ENCODE measurements at regions not wholly inside any gene's neighbourhood (a gene's known extent, or its start where the extent isn't known, plus 50 kb on each side); places are given as distances from the start of the nearest gene placed in this dataset.
"Not testable (repeated sequence)": the region's sequence is repeated elsewhere in the genome, so short reads cannot be mapped to it uniquely, and the experiment has no call there.

DNA sequence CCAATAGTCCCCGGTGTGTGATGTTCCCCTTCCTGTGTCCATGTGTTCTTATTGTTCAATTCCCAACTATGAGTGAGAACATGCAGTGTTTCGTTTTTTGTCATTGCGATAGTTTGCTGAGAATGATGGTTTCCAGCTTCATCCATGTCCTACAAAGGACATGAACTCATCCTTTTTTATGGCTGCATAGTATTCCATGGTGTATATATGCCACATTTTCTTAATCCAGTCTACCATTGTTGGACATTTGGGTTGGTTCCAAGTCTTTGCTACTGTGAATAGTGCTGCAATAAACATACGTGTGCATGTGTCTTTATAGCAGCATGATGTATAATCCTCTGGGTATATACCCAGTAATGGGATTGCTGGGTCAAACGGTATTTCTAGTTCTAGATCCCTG lies 109.6 kb upstream of the ANKRD28 start:
- not testable (repeated sequence) for TF ChIP-seq SMC3 (conservative IDR thresholded peaks at IDR 0.05; ENCODE audit: poor library complexity); EP300 (conservative IDR thresholded peaks at IDR 0.05; ENCODE audit: poor library complexity, severe bottlenecking); EZH2 (IDR thresholded peaks at IDR 0.05; ENCODE audit: borderline replicate concordance, insufficient read depth, low read length, poor library complexity, severe bottlenecking); POLR2AphosphoS5 (IDR thresholded peaks at IDR 0.05)
- TF ChIP-seq, protein P1, sequence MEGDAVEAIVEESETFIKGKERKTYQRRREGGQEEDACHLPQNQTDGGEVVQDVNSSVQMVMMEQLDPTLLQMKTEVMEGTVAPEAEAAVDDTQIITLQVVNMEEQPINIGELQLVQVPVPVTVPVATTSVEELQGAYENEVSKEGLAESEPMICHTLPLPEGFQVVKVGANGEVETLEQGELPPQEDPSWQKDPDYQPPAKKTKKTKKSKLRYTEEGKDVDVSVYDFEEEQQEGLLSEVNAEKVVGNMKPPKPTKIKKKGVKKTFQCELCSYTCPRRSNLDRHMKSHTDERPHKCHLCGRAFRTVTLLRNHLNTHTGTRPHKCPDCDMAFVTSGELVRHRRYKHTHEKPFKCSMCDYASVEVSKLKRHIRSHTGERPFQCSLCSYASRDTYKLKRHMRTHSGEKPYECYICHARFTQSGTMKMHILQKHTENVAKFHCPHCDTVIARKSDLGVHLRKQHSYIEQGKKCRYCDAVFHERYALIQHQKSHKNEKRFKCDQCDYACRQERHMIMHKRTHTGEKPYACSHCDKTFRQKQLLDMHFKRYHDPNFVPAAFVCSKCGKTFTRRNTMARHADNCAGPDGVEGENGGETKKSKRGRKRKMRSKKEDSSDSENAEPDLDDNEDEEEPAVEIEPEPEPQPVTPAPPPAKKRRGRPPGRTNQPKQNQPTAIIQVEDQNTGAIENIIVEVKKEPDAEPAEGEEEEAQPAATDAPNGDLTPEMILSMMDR (IDR thresholded peaks at IDR 0.05; ENCODE audit: poor library complexity, severe bottlenecking) = not testable (repeated sequence)
- TF ChIP-seq, protein P2, sequence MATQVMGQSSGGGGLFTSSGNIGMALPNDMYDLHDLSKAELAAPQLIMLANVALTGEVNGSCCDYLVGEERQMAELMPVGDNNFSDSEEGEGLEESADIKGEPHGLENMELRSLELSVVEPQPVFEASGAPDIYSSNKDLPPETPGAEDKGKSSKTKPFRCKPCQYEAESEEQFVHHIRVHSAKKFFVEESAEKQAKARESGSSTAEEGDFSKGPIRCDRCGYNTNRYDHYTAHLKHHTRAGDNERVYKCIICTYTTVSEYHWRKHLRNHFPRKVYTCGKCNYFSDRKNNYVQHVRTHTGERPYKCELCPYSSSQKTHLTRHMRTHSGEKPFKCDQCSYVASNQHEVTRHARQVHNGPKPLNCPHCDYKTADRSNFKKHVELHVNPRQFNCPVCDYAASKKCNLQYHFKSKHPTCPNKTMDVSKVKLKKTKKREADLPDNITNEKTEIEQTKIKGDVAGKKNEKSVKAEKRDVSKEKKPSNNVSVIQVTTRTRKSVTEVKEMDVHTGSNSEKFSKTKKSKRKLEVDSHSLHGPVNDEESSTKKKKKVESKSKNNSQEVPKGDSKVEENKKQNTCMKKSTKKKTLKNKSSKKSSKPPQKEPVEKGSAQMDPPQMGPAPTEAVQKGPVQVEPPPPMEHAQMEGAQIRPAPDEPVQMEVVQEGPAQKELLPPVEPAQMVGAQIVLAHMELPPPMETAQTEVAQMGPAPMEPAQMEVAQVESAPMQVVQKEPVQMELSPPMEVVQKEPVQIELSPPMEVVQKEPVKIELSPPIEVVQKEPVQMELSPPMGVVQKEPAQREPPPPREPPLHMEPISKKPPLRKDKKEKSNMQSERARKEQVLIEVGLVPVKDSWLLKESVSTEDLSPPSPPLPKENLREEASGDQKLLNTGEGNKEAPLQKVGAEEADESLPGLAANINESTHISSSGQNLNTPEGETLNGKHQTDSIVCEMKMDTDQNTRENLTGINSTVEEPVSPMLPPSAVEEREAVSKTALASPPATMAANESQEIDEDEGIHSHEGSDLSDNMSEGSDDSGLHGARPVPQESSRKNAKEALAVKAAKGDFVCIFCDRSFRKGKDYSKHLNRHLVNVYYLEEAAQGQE (IDR thresholded peaks at IDR 0.05; ENCODE audit: borderline replicate concordance) = not testable (repeated sequence)
